Upper lobe of left lung (tissue), 6 donors: ENCODE measurements at regions not wholly inside any gene's neighbourhood (a gene's known extent, or its start where the extent isn't known, plus 50 kb on each side); places are given as distances from the start of the nearest gene placed in this dataset.

Experiments
- ATAC-seq, 2 donors: fragments of 200-7000 bp; cut with Tn5 transposase; one replicate each; pipeline ENCODE4 v1.9.1; 2022; ENCODE audit warnings: mild to moderate bottlenecking in 2 of 2, moderate library complexity in 2 of 2; ENCODE audit not compliant: low FRiP score in 2 of 2
- DNase-seq, 2 donors: peaks; one replicate each; pipeline ENCODE4 v3.0.0-alpha.2; 2019 to 2020
- H3K27ac ChIP-seq, 4 donors: fragments of 200-600 bp; sonication (generic); one replicate each; pipeline ENCODE4 v1.5.1; 2016 to 2019
- H3K27me3 ChIP-seq, 4 donors: fragments of 200-600 bp; sonication (generic); one replicate each; pipeline ENCODE4 v1.5.1; 2017 to 2019
- H3K36me3 ChIP-seq, 4 donors: fragments of 200-600 bp; sonication (generic); one replicate each; pipeline ENCODE4 v1.5.1; 2016 to 2019
- H3K4me1 ChIP-seq, 4 donors: fragments of 200-600 bp; sonication (generic); one replicate each; pipeline ENCODE4 v1.5.1; 2018 to 2019
- H3K4me3 ChIP-seq, 4 donors: fragments of 200-600 bp; sonication (generic); one replicate each; pipeline ENCODE4 v1.5.1; 2017 to 2019; ENCODE audit warnings: mild to moderate bottlenecking in 2 of 4, moderate library complexity in 1 of 4
- H3K9me3 ChIP-seq, 4 donors: fragments of 200-600 bp; sonication (generic); one replicate each; pipeline ENCODE4 v1.5.1; 2018 to 2019
- CTCF ChIP-seq, 6 experiments: fragments of 450-650 bp in 4 of 6; fragments of 200-600 bp in 2 of 6; sonication (generic) in 2 of 6; IDR thresholded peaks; one replicate each; pipeline ENCODE4 v1.5.1; 2016 to 2019; ENCODE audit warnings: antibody characterized with exemption in 6 of 6
- EP300 ChIP-seq, 4 donors: sonication (generic); formaldehyde crosslinking; IDR thresholded peaks; one replicate each; pipeline ENCODE4 v1.5.1; 2017; ENCODE audit warnings: antibody characterized with exemption in 4 of 4, control low read depth in 2 of 4
- POLR2A ChIP-seq, 4 donors: fragments of 450-650 bp; IDR thresholded peaks; one replicate each; pipeline ENCODE4 v1.5.1; 2016 to 2017; ENCODE audit warnings: antibody characterized with exemption in 4 of 4, mild to moderate bottlenecking in 2 of 4
- POLR2AphosphoS5 ChIP-seq, 2 donors: sonication (generic); formaldehyde crosslinking; IDR thresholded peaks; one replicate each; pipeline ENCODE4 v1.5.1; 2017; ENCODE audit warnings: antibody characterized with exemption in 2 of 2
- WGBS, 2 donors: methylation state at CpG; one replicate each; pipeline ENCODE4 v1.1.5; 2017 to 2018; 5-methylcytosine and 5-hydroxymethylcytosine counted together
- donor health status: DM: no; HTN: no; CAD: no; lungs with moderate emphysema.
- donor health status: DM: no; HTN: yes; CAD: no; lungs with severe emphysema.

- TF ChIP-seq CTCF (IDR thresholded peaks at IDR 0.05): no peak
- TF ChIP-seq POLR2AphosphoS5 (IDR thresholded peaks at IDR 0.05): no peak
- TF ChIP-seq POLR2A (IDR thresholded peaks at IDR 0.05): peak in 1 of 4 donors; percentile 15
- no peak for TF ChIP-seq EP300 (IDR thresholded peaks at IDR 0.05)
- H3K36me3 ChIP-seq: no peaks in the 10 kb centered on the region
- H3K27ac ChIP-seq: peak overlapping the region; percentile 87 to 92 (median 90)
- H3K27me3 ChIP-seq: no peaks in the 10 kb centered on the region
- H3K4me1 ChIP-seq: peaks cover 5 to 37% (median 26%) of the 10 kb centered on the region in 4 donors
- no peaks in the 10 kb centered on the region for H3K9me3 ChIP-seq
- WGBS, 2 donors: 36 to 38% methylated on average over 14 of the region's 14 CpGs
- peak overlapping the region; percentile 46 to 74 (median 65) for H3K4me3 ChIP-seq
- peak in 1 of 2 donors; percentile 48 for DNase-seq
- ATAC-seq: peak; percentile 68 to 79
These were observed 74.2 kb upstream of the ZBED5 start for GRCh38 chr11:10931761-10932670.

DNA sequence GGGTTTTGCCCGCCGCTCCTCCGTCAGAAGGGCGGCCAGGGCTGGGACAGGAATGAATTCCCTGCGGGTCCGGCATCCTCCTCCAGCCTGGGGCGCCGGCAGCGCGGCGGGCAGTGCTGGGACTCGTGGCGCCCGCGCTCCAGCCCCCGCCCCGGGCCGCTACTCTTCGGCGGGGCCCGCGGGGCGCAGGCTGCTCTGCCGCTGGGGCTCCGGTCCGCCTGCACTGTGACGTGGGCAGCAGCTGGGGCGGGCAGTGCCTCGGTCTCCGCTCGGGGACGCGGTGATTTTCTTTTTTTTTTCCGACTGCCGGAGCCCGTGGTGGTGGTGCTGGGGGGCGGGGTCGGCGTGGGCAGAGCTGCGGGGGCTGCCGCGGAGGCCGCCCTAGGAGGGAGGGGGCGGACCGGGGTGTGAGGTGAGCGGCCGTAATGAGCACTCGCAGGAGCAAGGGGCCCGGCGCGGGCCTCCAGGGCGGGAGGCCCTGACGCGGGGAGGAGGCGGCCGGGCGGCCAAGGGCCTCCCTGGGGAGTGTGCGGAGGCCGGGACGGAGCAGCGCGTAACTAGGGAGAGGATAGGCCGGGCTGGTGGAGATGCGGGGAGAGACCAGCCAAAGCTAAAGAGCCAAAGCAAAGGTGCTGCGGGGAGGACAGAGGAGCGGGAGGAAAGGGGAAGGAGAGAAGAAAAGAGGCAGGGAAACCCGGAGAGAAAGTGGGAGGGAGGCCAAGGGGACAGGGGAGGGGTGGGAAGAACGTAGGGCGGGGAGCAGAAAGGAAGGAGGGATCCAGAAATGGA lies 73.3 kb upstream of the ZBED5 start:
- no peaks in the 10 kb centered on the region for H3K27me3 ChIP-seq
- no peaks in the 10 kb centered on the region for H3K9me3 ChIP-seq
- H3K4me1 ChIP-seq: peaks cover 6 to 38% (median 30%) of the 10 kb centered on the region in 4 donors
- peak in 2 of 4 donors; percentile 66 for TF ChIP-seq POLR2A (IDR thresholded peaks at IDR 0.05)
- no peak for TF ChIP-seq EP300 (IDR thresholded peaks at IDR 0.05)
- peak in 1 of 6 experiments; percentile 27 for TF ChIP-seq CTCF (IDR thresholded peaks at IDR 0.05)
- TF ChIP-seq POLR2AphosphoS5 (IDR thresholded peaks at IDR 0.05): no peak
- no peaks in the 10 kb centered on the region for H3K36me3 ChIP-seq
- peak overlapping the region; percentile 46 to 74 (median 65) for H3K4me3 ChIP-seq
- peak; percentile 74 to 88 for ATAC-seq
- peak; percentile 61 to 93 for DNase-seq
- WGBS, 2 donors: 0 to 1% methylated on average over 28 to 58 of the region's 69 CpGs
- peak overlapping the region; percentile 87 to 92 (median 90) for H3K27ac ChIP-seq

GRCh38 chr11:10930224-10930971 lies 72.5 kb upstream of the ZBED5 start:
- Histone ChIP-seq H3K4me1 (peaks cover 6 to 38% (median 30%) of the 10 kb centered on the region in 4 donors), H3K36me3 (no peaks in the 10 kb centered on the region), H3K4me3 (peak overlapping the region; percentile 46 to 74 (median 65)), H3K27ac (peak overlapping the region; percentile 87 to 92 (median 90)), H3K9me3 (no peaks in the 10 kb centered on the region), H3K27me3 (no peaks in the 10 kb centered on the region)
- ATAC-seq: peak in 1 of 2 donors; percentile 34
- TF ChIP-seq EP300 (IDR thresholded peaks at IDR 0.05) (no peak), POLR2AphosphoS5 (IDR thresholded peaks at IDR 0.05) (no peak), CTCF (IDR thresholded peaks at IDR 0.05) (peak in 1 of 6 experiments; percentile 21), POLR2A (IDR thresholded peaks at IDR 0.05) (no peak)
- DNase-seq: no peak
- WGBS, 2 donors: 7 to 25% methylated on average over 10 to 35 of the region's 35 CpGs

- Histone ChIP-seq H3K27ac (peak overlapping the region in 2 of 4 donors; percentile 45 to 52), H3K36me3 (no peaks in the 10 kb centered on the region), H3K9me3 (no peaks in the 10 kb centered on the region), H3K27me3 (no peaks in the 10 kb centered on the region), H3K4me1 (peaks cover 3 to 29% (median 25%) of the 10 kb centered on the region in 4 donors), H3K4me3 (no peak overlapping the region)
- ATAC-seq: peak in 1 of 2 donors; percentile 23
- peak in 1 of 2 donors; percentile 59 for DNase-seq
- 29 to 37% methylated on average over 1 of the region's 1 CpG for WGBS, 2 donors
- no peak for TF ChIP-seq EP300 (IDR thresholded peaks at IDR 0.05)
- TF ChIP-seq POLR2AphosphoS5 (IDR thresholded peaks at IDR 0.05): peak in 1 of 2 donors; percentile 7
- TF ChIP-seq POLR2A (IDR thresholded peaks at IDR 0.05): no peak
These were observed 69.7 kb upstream of the ZBED5 start for GRCh38 chr11:10927538-10927937.
